GM21423 (cell line): ENCODE measurements at regions not wholly inside any gene's neighbourhood (a gene's known extent, or its start where the extent isn't known, plus 50 kb on each side); places are given as distances from the start of the nearest gene placed in this dataset.
"Not testable (repeated sequence)": the region's sequence is repeated elsewhere in the genome, so short reads cannot be mapped to it uniquely, and the experiment has no call there.

Source experiments
- ATAC-seq: cut with Tn5 transposase; IDR thresholded peaks from one replicate; pipeline ENCODE4 v1.9.1; 2021; ENCODE audit warnings: mild to moderate bottlenecking, moderate library complexity; ENCODE audit not compliant: unreplicated experiment

- no peak for ATAC-seq
Observed at GRCh38 chr2:150681120-150681804, 193.8 kb upstream of the RND3 start.

- no peak for ATAC-seq
Observed at GRCh38 chr2:150679456-150680120, 192.1 kb upstream of the RND3 start.

GRCh38 chr2:150677551-150677950, 190.1 kb upstream of the RND3 start:
- ATAC-seq, result no peak

- no peak for ATAC-seq
Observed at GRCh38 chr2:150676747-150677383, 189.4 kb upstream of the RND3 start.

- ATAC-seq, result no peak
Observed at GRCh38 chr2:150675807-150676206, 188.3 kb upstream of the RND3 start.

GRCh38 chr2:150674283-150674682, 186.8 kb upstream of the RND3 start:
- no peak for ATAC-seq

GRCh38 chr2:150672311-150672710, 184.8 kb upstream of the RND3 start:
- ATAC-seq, result no peak

GRCh38 chr2:150669492-150669891, 182.0 kb upstream of the RND3 start:
- ATAC-seq, result no peak

- not testable (repeated sequence) for ATAC-seq
Observed at GRCh38 chr2:150667039-150667438, 179.6 kb upstream of the RND3 start.

GRCh38 chr2:150663143-150663542, 175.7 kb upstream of the RND3 start:
- no peak for ATAC-seq

- no peak for ATAC-seq
Observed at GRCh38 chr2:150656002-150656401, 168.5 kb upstream of the RND3 start.

GRCh38 chr2:150653351-150653750, 165.9 kb upstream of the RND3 start:
- ATAC-seq, result no peak

GRCh38 chr2:150647943-150648342, 160.5 kb upstream of the RND3 start:
- no peak for ATAC-seq

- ATAC-seq, result no peak
Observed at GRCh38 chr2:150646746-150647145, 159.3 kb upstream of the RND3 start.

- ATAC-seq, result no peak
Observed at GRCh38 chr2:150644298-150645067, 157.0 kb upstream of the RND3 start.

GRCh38 chr2:150643114-150643725, 155.8 kb upstream of the RND3 start:
- no peak for ATAC-seq

GRCh38 chr2:150640039-150640438, 152.6 kb upstream of the RND3 start:
- no peak for ATAC-seq

GRCh38 chr2:150639383-150639782, 151.9 kb upstream of the RND3 start:
- no peak for ATAC-seq

- ATAC-seq, result no peak
Observed at GRCh38 chr2:150631236-150631821, 143.9 kb upstream of the RND3 start.

- ATAC-seq, result no peak
Observed at GRCh38 chr2:150630587-150631235, 143.2 kb upstream of the RND3 start.
